ENCODE measurements at regions not wholly inside any gene's neighbourhood (a gene's known extent, or its start where the extent isn't known, plus 50 kb on each side); places are given as distances from the start of the nearest gene placed in this dataset.
"Not testable (repeated sequence)": the region's sequence is repeated elsewhere in the genome, so short reads cannot be mapped to it uniquely, and the experiment has no call there.

DNA sequence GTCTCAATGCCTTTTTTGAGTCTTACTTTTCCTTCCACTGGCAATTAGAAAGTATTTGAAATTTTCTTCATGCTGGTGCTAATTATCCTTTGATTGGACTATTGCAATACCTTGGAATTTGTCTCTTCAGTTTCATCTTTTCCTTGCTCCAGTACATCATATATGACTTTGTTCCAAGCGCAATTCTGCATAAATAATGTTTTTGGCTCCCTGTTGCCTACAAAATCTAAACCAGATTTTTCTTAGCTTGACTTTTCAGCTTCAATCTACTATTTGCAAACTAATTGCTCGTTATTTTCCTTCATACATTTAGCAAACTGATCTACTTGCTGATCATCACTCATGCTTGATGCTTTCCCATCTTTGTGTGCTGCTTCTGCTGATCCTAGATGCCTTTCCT is 230.8 kb upstream of the GPR149 start:
- H3K27me3 ChIP-seq (ENCODE audit: control insufficient read depth, insufficient read depth, low read length), result peaks cover 7% of the 10 kb centered on the region
- H3K4me1 ChIP-seq (ENCODE audit: control insufficient read depth, insufficient read depth, low read length), result no peaks in the 10 kb centered on the region
- H3K9me3 ChIP-seq (replicated peaks; ENCODE audit: low read length), result no peaks in the 10 kb centered on the region
- H3K36me3 ChIP-seq (ENCODE audit: insufficient read depth, low read length), result no peaks in the 10 kb centered on the region
- H3K4me3 ChIP-seq (ENCODE audit: low read length), result no peak overlapping the region
- H3K9ac ChIP-seq (ENCODE audit: low read depth, low read length), result no peak overlapping the region
- no peak overlapping the region for H3K4me2 ChIP-seq (ENCODE audit: low read length)

DNA sequence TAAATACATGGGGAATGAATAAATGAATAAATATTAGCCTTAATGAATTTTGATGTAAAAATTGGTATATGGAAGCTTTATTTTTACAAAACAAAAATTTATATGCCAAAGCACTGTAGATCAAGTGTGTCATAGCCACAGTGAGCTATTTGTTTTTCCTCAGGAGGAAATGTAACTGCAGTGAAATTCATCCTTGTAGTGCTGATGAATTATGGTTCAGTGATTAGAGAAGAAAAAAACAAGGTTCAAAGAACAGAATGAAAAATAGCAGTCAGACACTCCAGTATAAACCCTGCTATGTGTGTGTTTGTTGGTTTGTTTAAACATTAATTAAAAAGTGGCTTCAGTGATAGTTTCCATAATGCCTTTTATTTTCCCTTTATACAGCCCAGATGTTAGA is 228.0 kb upstream of the GPR149 start:
- Histone ChIP-seq H3K4me2 (ENCODE audit: low read length) (no peak overlapping the region), H3K9ac (ENCODE audit: low read depth, low read length) (no peak overlapping the region), H3K9me3 (replicated peaks; ENCODE audit: low read length) (no peaks in the 10 kb centered on the region), H3K4me1 (ENCODE audit: control insufficient read depth, insufficient read depth, low read length) (no peaks in the 10 kb centered on the region), H3K4me3 (ENCODE audit: low read length) (no peak overlapping the region), H3K27me3 (ENCODE audit: control insufficient read depth, insufficient read depth, low read length) (peaks cover 7% of the 10 kb centered on the region), H3K36me3 (ENCODE audit: insufficient read depth, low read length) (no peaks in the 10 kb centered on the region)

DNA sequence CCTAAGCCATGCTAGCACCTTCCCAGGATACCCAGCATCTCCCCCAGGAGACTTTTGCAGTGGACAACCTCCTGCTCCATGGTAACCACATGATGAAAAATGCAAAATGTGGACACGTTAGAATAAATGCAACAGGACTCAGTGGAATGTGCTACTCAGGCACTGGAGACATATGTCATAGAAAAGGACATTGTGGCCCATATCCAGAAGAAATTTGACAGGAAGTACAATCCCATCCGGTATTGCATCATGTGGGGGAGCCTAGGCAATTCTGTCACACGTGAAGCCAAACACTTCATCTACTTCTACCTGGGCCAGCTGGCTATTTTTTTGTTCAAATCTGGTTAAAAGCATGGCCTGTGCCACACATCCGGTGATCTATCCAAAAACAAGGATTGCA is 227.2 kb upstream of the GPR149 start:
- H3K9ac ChIP-seq (ENCODE audit: low read depth, low read length), result no peak overlapping the region
- H3K4me3 ChIP-seq (ENCODE audit: low read length), result no peak overlapping the region
- H3K36me3 ChIP-seq (ENCODE audit: insufficient read depth, low read length), result no peaks in the 10 kb centered on the region
- no peak overlapping the region for H3K4me2 ChIP-seq (ENCODE audit: low read length)
- H3K27me3 ChIP-seq (ENCODE audit: control insufficient read depth, insufficient read depth, low read length), result peaks cover 6% of the 10 kb centered on the region
- H3K4me1 ChIP-seq (ENCODE audit: control insufficient read depth, insufficient read depth, low read length), result no peaks in the 10 kb centered on the region
- H3K9me3 ChIP-seq (replicated peaks; ENCODE audit: low read length), result no peaks in the 10 kb centered on the region

DNA sequence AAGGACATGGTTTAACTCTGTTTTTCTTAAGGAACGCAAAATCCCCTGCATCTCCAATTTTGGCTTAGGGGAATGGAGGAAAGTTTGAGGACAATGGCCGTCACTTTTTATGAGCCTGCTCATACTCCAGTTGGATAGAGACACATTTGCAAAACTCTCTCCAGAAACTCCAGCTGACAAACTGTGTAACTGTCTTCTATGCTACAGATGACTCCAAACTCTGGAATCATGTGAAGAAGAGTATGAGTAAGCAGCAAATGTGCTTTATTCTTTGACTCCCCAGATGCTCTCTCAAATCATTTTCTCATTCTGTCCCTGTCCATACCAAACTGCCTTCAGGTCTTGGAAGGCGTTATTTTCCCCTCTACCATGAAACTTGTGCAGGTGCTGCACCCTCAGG is 226.5 kb upstream of the GPR149 start:
- Histone ChIP-seq H3K4me3 (ENCODE audit: low read length) (no peak overlapping the region), H3K4me1 (ENCODE audit: control insufficient read depth, insufficient read depth, low read length) (no peaks in the 10 kb centered on the region), H3K9me3 (replicated peaks; ENCODE audit: low read length) (no peaks in the 10 kb centered on the region), H3K4me2 (ENCODE audit: low read length) (no peak overlapping the region), H3K36me3 (ENCODE audit: insufficient read depth, low read length) (no peaks in the 10 kb centered on the region), H3K9ac (ENCODE audit: low read depth, low read length) (no peak overlapping the region), H3K27me3 (ENCODE audit: control insufficient read depth, insufficient read depth, low read length) (peaks cover 4% of the 10 kb centered on the region)

DNA sequence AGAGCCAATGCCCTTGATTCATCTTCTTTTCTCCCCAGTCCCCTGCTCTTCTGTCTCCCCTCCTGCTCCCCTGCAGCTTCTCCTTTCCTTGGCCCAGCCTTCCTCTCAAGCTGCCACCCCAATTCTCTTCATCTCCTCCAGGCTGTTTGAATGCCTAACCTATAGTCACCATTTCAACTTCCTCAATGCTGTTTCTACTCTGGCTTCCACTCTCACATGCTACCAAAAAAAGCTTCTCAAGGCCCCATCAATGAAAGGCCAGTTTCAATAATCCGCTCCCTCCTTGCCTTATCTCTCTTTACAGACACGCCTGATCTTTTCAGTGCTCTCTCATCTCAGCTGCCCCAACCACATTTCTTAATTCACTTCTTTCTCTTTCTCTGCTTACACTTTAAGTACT is 212.2 kb upstream of the GPR149 start:
- H3K4me2 ChIP-seq (ENCODE audit: low read length), result no peak overlapping the region
- no peak overlapping the region for H3K9ac ChIP-seq (ENCODE audit: low read depth, low read length)
- H3K4me1 ChIP-seq (ENCODE audit: control insufficient read depth, insufficient read depth, low read length), result no peaks in the 10 kb centered on the region
- no peaks in the 10 kb centered on the region for H3K36me3 ChIP-seq (ENCODE audit: insufficient read depth, low read length)
- no peaks in the 10 kb centered on the region for H3K27me3 ChIP-seq (ENCODE audit: control insufficient read depth, insufficient read depth, low read length)
- no peak overlapping the region for H3K4me3 ChIP-seq (ENCODE audit: low read length)
- H3K9me3 ChIP-seq (replicated peaks; ENCODE audit: low read length), result no peaks in the 10 kb centered on the region

- Histone ChIP-seq H3K4me2 (ENCODE audit: low read length) (no peak overlapping the region), H3K36me3 (ENCODE audit: insufficient read depth, low read length) (no peaks in the 10 kb centered on the region), H3K4me3 (ENCODE audit: low read length) (no peak overlapping the region), H3K4me1 (ENCODE audit: control insufficient read depth, insufficient read depth, low read length) (no peaks in the 10 kb centered on the region), H3K9ac (ENCODE audit: low read depth, low read length) (no peak overlapping the region), H3K9me3 (replicated peaks; ENCODE audit: low read length) (no peaks in the 10 kb centered on the region), H3K27me3 (ENCODE audit: control insufficient read depth, insufficient read depth, low read length) (no peaks in the 10 kb centered on the region)
Measured at GRCh38 chr3:154625756-154626155, 195.8 kb upstream of the GPR149 start.

GRCh38 chr3:154619621-154620020 is 189.6 kb upstream of the GPR149 start:
- not testable (repeated sequence) for H3K9ac ChIP-seq (ENCODE audit: low read depth, low read length); H3K36me3 ChIP-seq (ENCODE audit: insufficient read depth, low read length)

GRCh38 chr3:154616298-154616697 is 186.3 kb upstream of the GPR149 start:
- Histone ChIP-seq H3K9me3 (replicated peaks; ENCODE audit: low read length) (no peaks in the 10 kb centered on the region), H3K4me2 (ENCODE audit: low read length) (no peak overlapping the region), H3K9ac (ENCODE audit: low read depth, low read length) (no peak overlapping the region), H3K4me3 (ENCODE audit: low read length) (no peak overlapping the region), H3K27me3 (ENCODE audit: control insufficient read depth, insufficient read depth, low read length) (no peaks in the 10 kb centered on the region), H3K36me3 (ENCODE audit: insufficient read depth, low read length) (no peaks in the 10 kb centered on the region), H3K4me1 (ENCODE audit: control insufficient read depth, insufficient read depth, low read length) (no peaks in the 10 kb centered on the region)

More at GRCh38 chr3:154619621-154620020, 189.6 kb upstream of the GPR149 start:
- H3K9me3 ChIP-seq (replicated peaks; ENCODE audit: low read length); H3K4me1 ChIP-seq (ENCODE audit: control insufficient read depth, insufficient read depth, low read length); H3K27me3 ChIP-seq (ENCODE audit: control insufficient read depth, insufficient read depth, low read length); H3K4me2 ChIP-seq (ENCODE audit: low read length); H3K4me3 ChIP-seq (ENCODE audit: low read length): not testable (repeated sequence)

DNA sequence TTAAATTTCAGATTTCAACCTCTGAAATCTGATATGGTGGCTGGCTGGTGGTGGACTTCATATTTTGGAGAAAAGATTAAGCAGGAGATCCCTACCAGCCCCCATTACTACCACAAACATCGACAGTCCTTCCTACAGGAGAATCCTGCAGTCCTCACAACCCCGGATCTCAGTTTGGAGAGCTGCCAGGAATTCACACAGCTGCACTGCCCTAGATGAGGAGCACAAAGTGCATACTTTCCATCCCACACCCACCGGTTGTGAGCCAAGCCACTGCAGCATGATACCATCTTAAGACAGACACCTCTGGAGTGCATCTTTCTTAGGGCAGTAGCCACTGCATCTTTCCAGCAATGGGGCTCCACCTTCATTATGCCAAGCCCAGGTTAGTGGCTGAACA is 185.5 kb upstream of the GPR149 start:
- Histone ChIP-seq H3K9me3 (replicated peaks; ENCODE audit: low read length) (no peaks in the 10 kb centered on the region), H3K4me1 (ENCODE audit: control insufficient read depth, insufficient read depth, low read length) (no peaks in the 10 kb centered on the region), H3K4me2 (ENCODE audit: low read length) (no peak overlapping the region), H3K9ac (ENCODE audit: low read depth, low read length) (no peak overlapping the region), H3K36me3 (ENCODE audit: insufficient read depth, low read length) (no peaks in the 10 kb centered on the region), H3K27me3 (ENCODE audit: control insufficient read depth, insufficient read depth, low read length) (no peaks in the 10 kb centered on the region), H3K4me3 (ENCODE audit: low read length) (no peak overlapping the region)

DNA sequence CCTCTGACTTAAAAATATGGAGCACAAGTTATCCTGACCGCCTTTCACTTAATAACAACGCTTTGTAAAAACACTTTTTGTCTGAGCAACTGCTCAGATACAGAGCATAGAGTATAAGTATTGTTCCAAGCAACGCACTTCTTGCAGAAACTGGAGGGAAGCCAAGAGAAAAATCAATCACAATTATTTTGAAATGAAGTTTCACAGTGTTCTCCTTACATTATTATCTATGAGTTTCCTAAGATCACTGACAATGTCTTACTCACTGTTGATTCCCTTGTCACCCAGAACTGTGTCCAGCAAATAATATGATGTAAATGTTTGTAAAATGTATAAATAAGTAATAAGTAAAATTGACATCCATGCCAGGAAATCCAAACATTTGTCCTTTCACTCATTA is 184.6 kb upstream of the GPR149 start:
- Histone ChIP-seq H3K4me1 (ENCODE audit: control insufficient read depth, insufficient read depth, low read length) (no peaks in the 10 kb centered on the region), H3K9ac (ENCODE audit: low read depth, low read length) (no peak overlapping the region), H3K9me3 (replicated peaks; ENCODE audit: low read length) (no peaks in the 10 kb centered on the region), H3K36me3 (ENCODE audit: insufficient read depth, low read length) (no peaks in the 10 kb centered on the region), H3K4me3 (ENCODE audit: low read length) (no peak overlapping the region), H3K27me3 (ENCODE audit: control insufficient read depth, insufficient read depth, low read length) (no peaks in the 10 kb centered on the region), H3K4me2 (ENCODE audit: low read length) (no peak overlapping the region)

GRCh38 chr3:154614078-154614477 is 184.1 kb upstream of the GPR149 start:
- Histone ChIP-seq H3K4me2 (ENCODE audit: low read length) (no peak overlapping the region), H3K9ac (ENCODE audit: low read depth, low read length) (no peak overlapping the region), H3K27me3 (ENCODE audit: control insufficient read depth, insufficient read depth, low read length) (no peaks in the 10 kb centered on the region), H3K4me3 (ENCODE audit: low read length) (no peak overlapping the region), H3K9me3 (replicated peaks; ENCODE audit: low read length) (no peaks in the 10 kb centered on the region), H3K36me3 (ENCODE audit: insufficient read depth, low read length) (no peaks in the 10 kb centered on the region), H3K4me1 (ENCODE audit: control insufficient read depth, insufficient read depth, low read length) (no peaks in the 10 kb centered on the region)

DNA sequence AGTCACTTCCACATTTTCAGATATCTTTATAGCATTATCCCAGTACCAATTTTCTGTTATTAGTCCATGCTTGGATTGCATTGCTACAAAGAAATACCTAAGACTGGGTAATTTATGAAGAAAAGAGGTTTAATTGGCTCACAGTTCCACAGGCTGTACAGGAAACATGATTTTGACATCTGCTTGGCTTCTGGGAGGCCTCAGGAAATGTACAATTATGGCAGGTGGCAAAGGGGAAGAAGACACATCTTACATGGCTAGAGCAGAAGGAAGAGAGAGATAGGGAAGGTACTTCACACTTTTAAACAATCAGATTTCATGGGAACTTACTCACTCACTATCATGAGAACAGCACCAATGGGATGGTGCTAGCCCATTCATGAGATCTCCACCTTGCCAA is 172.3 kb upstream of the GPR149 start:
- no peaks in the 10 kb centered on the region for H3K36me3 ChIP-seq (ENCODE audit: insufficient read depth, low read length)
- no peak overlapping the region for H3K9ac ChIP-seq (ENCODE audit: low read depth, low read length)
- H3K4me1 ChIP-seq (ENCODE audit: control insufficient read depth, insufficient read depth, low read length), result no peaks in the 10 kb centered on the region
- no peaks in the 10 kb centered on the region for H3K27me3 ChIP-seq (ENCODE audit: control insufficient read depth, insufficient read depth, low read length)
- H3K9me3 ChIP-seq (replicated peaks; ENCODE audit: low read length), result no peaks in the 10 kb centered on the region
- H3K4me3 ChIP-seq (ENCODE audit: low read length), result no peak overlapping the region
- H3K4me2 ChIP-seq (ENCODE audit: low read length), result no peak overlapping the region
